Smooth muscle cell (in vitro differentiated cells): ENCODE measurements at regions not wholly inside any gene's neighbourhood (a gene's known extent, or its start where the extent isn't known, plus 50 kb on each side); places are given as distances from the start of the nearest gene placed in this dataset.

Experiments used
- DNase-seq: peaks from one replicate; lab custom pipeline; 2025; ENCODE audit not compliant: unreplicated experiment; lab: John Stamatoyannopoulos, UW
- H2AFZ ChIP-seq: fragments of 200-600 bp; sonication (generic); 2 replicates; pipeline ENCODE4 v1.6.0; 2016; ENCODE audit warnings: antibody characterized with exemption, low read depth, mild to moderate bottlenecking
- H3F3A ChIP-seq: fragments of 200-600 bp; sonication (generic); 2 replicates; pipeline ENCODE4 v1.6.0; 2017; ENCODE audit warnings: antibody characterized with exemption, low read depth
- H3K27ac ChIP-seq: fragments of 200-600 bp; sonication (generic); 2 replicates; pipeline ENCODE4 v1.5.1; 2016; ENCODE audit warnings: low read depth, mild to moderate bottlenecking
- H3K27me3 ChIP-seq: fragments of 200-600 bp; sonication (generic); 2 replicates; pipeline ENCODE4 v1.6.1; 2016; ENCODE audit warnings: low read depth, mild to moderate bottlenecking
- H3K36me3 ChIP-seq: fragments of 200-600 bp; sonication (generic); 2 replicates; pipeline ENCODE4 v1.5.1; 2016; ENCODE audit warnings: low read depth
- H3K4me1 ChIP-seq: fragments of 200-600 bp; sonication (generic); 2 replicates; pipeline ENCODE4 v1.5.1; 2016; ENCODE audit warnings: low read depth
- H3K4me2 ChIP-seq: fragments of 200-600 bp; sonication (generic); 2 replicates; pipeline ENCODE4 v1.6.0; 2016; ENCODE audit warnings: mild to moderate bottlenecking
- H3K4me3 ChIP-seq: fragments of 200-600 bp; sonication (generic); 2 replicates; pipeline ENCODE4 v1.5.1; 2016; ENCODE audit warnings: mild to moderate bottlenecking
- H3K79me2 ChIP-seq: fragments of 200-600 bp; sonication (generic); 2 replicates; pipeline ENCODE4 v1.6.0; 2016; ENCODE audit warnings: low read depth, mild to moderate bottlenecking
- H3K9ac ChIP-seq: fragments of 200-600 bp; sonication (generic); 2 replicates; pipeline ENCODE4 v1.6.0; 2016; ENCODE audit warnings: low read depth
- H3K9me3 ChIP-seq: fragments of 200-600 bp; sonication (generic); replicated peaks from 2 replicates; pipeline ENCODE4 v1.5.1; 2016; ENCODE audit warnings: low read depth
- H4K20me1 ChIP-seq: fragments of 200-600 bp; sonication (generic); 2 replicates; pipeline ENCODE4 v1.6.0; 2016; ENCODE audit warnings: low read depth
- CTCF ChIP-seq: fragments of 200-600 bp; sonication (generic); IDR thresholded peaks from 2 replicates; pipeline ENCODE4 v1.5.1; 2017; ENCODE audit warnings: borderline replicate concordance, mild to moderate bottlenecking, antibody characterized with exemption; ENCODE audit not compliant: insufficient read depth, poor library complexity, severe bottlenecking
- WGBS: methylation state at CpG from one replicate; pipeline ENCODE4 v1.1.7; 2016; ENCODE audit warnings: low lambda C conversion rate; 5-methylcytosine and 5-hydroxymethylcytosine counted together

- WGBS = 80% methylated on average over 1 of the region's 1 CpG
- Histone ChIP-seq H3K36me3 (no peaks in the 10 kb centered on the region), H3K9ac (no peak overlapping the region), H2AFZ (no peak overlapping the region), H3K27me3 (peaks cover 46% of the 10 kb centered on the region), H3K4me2 (no peak overlapping the region), H3K4me1 (no peaks in the 10 kb centered on the region), H3F3A (no peaks in the 10 kb centered on the region), H3K27ac (no peak overlapping the region), H4K20me1 (no peaks in the 10 kb centered on the region), H3K79me2 (no peaks in the 10 kb centered on the region), H3K4me3 (no peak overlapping the region), H3K9me3 (no peaks in the 10 kb centered on the region)
- DNase-seq = no peak
- TF ChIP-seq CTCF = no peak
Observed at GRCh38 chr22:26964642-26965041, 307.3 kb downstream of the MIAT start.

- H3K27ac ChIP-seq = no peak overlapping the region
- WGBS = 95% methylated on average over 2 of the region's 2 CpGs
- no peak overlapping the region for H3K9ac ChIP-seq
Observed at GRCh38 chr22:26967282-26967681, 309.9 kb downstream of the MIAT start.

GRCh38 chr22:26968859-26969523 lies 311.6 kb downstream of the MIAT start:
- H3K4me2 ChIP-seq = no peak overlapping the region

More at GRCh38 chr22:26967282-26967681, 309.9 kb downstream of the MIAT start:
- DNase-seq = no peak
- no peaks in the 10 kb centered on the region for H3K4me1 ChIP-seq
- H3K9me3 ChIP-seq = no peaks in the 10 kb centered on the region
- H3F3A ChIP-seq = no peaks in the 10 kb centered on the region
- peaks cover 40% of the 10 kb centered on the region for H3K27me3 ChIP-seq
- no peak overlapping the region for H3K4me3 ChIP-seq
- no peaks in the 10 kb centered on the region for H4K20me1 ChIP-seq
- H2AFZ ChIP-seq = no peak overlapping the region
- H3K79me2 ChIP-seq = no peaks in the 10 kb centered on the region
- TF ChIP-seq CTCF = no peak
- no peak overlapping the region for H3K4me2 ChIP-seq
- H3K36me3 ChIP-seq = no peaks in the 10 kb centered on the region

More at GRCh38 chr22:26968859-26969523, 311.6 kb downstream of the MIAT start:
- no peak overlapping the region for H3K9ac ChIP-seq
- H3K27ac ChIP-seq = no peak overlapping the region
- peaks cover 31% of the 10 kb centered on the region for H3K27me3 ChIP-seq
- no peaks in the 10 kb centered on the region for H4K20me1 ChIP-seq
- 80% methylated on average over 6 of the region's 6 CpGs for WGBS
- H3K36me3 ChIP-seq = no peaks in the 10 kb centered on the region
- no peaks in the 10 kb centered on the region for H3F3A ChIP-seq
- no peaks in the 10 kb centered on the region for H3K4me1 ChIP-seq
- H3K9me3 ChIP-seq = no peaks in the 10 kb centered on the region
- no peak for DNase-seq
- H3K4me3 ChIP-seq = no peak overlapping the region
- H2AFZ ChIP-seq = no peak overlapping the region
- no peaks in the 10 kb centered on the region for H3K79me2 ChIP-seq
- no peak for TF ChIP-seq CTCF
